ENCODE measurements at regions not wholly inside any gene's neighbourhood (a gene's known extent, or its start where the extent isn't known, plus 50 kb on each side); places are given as distances from the start of the nearest gene placed in this dataset.

- no peak for DNase-seq (ENCODE audit: extremely low read depth, low read depth)
- TF ChIP-seq, protein P1, sequence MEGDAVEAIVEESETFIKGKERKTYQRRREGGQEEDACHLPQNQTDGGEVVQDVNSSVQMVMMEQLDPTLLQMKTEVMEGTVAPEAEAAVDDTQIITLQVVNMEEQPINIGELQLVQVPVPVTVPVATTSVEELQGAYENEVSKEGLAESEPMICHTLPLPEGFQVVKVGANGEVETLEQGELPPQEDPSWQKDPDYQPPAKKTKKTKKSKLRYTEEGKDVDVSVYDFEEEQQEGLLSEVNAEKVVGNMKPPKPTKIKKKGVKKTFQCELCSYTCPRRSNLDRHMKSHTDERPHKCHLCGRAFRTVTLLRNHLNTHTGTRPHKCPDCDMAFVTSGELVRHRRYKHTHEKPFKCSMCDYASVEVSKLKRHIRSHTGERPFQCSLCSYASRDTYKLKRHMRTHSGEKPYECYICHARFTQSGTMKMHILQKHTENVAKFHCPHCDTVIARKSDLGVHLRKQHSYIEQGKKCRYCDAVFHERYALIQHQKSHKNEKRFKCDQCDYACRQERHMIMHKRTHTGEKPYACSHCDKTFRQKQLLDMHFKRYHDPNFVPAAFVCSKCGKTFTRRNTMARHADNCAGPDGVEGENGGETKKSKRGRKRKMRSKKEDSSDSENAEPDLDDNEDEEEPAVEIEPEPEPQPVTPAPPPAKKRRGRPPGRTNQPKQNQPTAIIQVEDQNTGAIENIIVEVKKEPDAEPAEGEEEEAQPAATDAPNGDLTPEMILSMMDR (IDR thresholded peaks at IDR 0.05; ENCODE audit: low read depth, low read length), result no peak
These were observed 483.0 kb downstream of the DHX35 start for GRCh38 chr20:39445095-39445494.

DNA sequence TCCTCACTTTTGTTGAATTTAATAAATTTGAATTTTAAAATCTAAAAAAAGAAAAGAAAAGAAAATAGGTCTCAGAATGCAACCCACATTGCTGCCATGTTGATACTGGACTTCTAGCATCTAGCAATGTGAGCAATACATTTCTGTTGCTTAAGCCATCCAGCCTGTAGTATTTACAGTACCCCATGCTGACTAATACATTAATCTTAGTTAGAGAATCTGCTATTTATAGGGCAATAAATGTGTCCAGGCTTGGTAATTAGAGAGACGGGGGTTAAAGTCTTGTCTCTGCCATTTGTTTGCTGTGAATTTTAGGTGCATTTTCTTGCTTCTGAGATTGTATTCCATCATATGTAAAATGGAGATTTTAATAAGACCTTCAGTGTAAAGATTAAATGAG lies 471.3 kb downstream of the DHX35 start:
- TF ChIP-seq, protein P1 (IDR thresholded peaks at IDR 0.05; ENCODE audit: low read depth, low read length), result no peak
- DNase-seq (ENCODE audit: extremely low read depth, low read depth), result no peak

DNA sequence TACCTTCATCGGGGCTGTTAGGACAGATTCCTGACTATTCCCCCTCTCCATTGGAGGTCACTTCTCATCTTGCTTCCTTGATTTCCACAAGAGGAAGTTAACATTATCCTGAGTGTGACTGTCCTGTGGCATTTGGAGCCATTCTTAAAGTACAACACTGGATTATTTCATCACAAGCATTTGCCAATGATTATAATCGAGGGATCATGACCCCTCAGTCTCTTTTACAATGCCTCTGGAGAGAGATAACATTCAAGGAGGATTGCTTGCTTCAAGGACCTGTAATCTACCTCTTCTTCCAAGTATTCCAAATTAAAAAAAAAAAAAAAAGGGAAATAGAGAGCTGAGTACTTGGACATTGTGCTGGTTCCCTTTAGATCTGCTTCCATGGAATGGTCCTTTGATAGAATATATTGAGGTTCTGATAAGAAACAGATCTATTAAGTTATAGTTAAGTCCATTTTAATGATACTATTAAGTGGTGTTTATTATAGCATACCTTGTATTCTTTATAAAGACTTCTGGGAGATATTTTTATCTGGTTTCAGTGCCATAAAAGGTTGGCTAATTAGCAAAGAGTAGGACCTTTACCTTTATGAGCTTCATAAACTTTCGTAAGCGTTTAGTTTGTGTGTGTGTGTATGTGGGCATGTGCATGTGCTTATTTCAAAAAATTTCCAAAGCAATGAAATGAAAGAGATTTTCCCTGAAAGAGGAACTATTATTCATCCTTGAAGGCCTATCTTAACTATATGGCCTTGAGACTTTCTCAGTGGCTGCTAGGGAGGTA lies 469.1 kb downstream of the DHX35 start:
- TF ChIP-seq, protein P1 (IDR thresholded peaks at IDR 0.05; ENCODE audit: low read depth, low read length), result no peak
- no peak for DNase-seq (ENCODE audit: extremely low read depth, low read depth)

DNA sequence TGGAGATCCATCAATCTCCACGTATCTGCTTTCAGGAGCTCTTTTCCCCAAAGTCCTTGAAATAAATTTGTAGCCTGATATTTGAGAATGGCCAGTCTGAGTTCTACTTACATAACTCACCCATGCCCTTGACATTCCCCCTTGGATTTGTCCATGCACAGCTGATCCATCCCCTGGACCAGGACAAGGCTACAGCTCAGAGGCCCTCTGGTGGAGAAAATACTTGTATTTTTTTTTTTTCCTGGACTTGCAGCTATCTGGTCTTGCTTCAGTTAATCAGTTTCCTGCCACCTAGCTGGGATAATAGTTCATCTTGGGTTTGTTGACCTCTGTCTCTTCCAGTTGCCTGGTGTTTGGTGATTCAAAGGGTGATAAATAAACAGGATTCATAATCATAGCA lies 467.6 kb downstream of the DHX35 start:
- DNase-seq (ENCODE audit: extremely low read depth, low read depth), result no peak
- TF ChIP-seq, protein P1 (IDR thresholded peaks at IDR 0.05; ENCODE audit: low read depth, low read length), result no peak

DNA sequence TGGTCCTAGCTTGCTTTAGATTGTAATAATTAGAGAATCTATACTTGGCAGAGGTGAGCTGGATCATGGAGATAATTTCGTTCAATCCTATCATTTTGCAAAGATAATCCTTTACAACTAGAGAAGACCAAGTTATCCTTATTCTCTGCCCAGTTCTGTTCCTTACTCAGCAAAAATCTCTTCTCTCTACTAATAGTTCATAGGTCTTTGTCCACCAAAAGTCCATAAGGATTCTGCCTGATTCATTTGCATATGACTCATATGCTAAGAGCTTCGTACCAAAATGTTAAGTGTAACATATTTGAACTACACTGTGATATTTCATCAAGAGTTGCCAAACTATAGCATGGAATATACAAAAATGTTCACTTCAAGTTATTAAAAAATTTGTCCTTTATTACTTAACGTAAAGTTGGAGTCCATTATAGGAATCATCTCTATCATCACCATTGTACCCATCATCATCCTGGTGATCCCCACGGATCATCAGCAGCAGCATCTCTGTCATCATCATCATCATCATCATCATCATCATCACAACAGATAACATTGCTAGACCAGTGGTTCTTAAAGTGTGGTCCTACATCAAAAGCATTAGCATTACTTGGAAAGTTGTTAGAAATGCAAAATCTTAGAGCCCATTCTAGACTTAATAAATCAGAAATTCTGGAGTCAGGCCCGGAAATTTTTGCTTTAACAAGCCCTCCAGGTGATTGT lies 463.0 kb downstream of the DHX35 start:
- DNase-seq (ENCODE audit: extremely low read depth, low read depth), result no peak
- TF ChIP-seq, protein P1 (IDR thresholded peaks at IDR 0.05; ENCODE audit: low read depth, low read length), result no peak

DNA sequence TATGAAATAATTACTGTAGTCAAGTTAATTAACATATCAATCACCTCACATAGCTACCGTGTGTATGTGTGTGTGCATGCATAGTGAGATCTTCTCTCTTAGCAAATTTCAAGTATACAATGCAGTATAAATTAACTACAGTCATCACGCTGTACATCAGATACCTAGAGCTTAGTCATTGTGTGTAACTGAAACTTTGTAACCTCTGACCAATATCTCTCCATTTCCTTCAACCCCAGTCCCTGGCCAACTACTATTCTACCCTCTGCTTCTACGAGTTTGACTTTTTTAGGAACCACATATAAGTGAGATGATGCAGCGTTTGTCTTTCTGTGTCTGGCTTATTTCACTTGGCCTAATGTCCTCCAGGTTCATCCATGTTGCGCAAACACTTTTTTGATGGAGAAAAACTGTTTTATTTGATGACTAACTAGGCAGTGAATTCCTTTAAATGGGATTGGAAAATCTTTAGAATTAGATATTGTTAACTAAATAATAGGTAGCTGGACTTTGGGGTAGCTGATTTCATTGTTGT lies 459.5 kb downstream of the DHX35 start:
- TF ChIP-seq, protein P1 (IDR thresholded peaks at IDR 0.05; ENCODE audit: low read depth, low read length), result no peak
- DNase-seq (ENCODE audit: extremely low read depth, low read depth), result no peak

DNA sequence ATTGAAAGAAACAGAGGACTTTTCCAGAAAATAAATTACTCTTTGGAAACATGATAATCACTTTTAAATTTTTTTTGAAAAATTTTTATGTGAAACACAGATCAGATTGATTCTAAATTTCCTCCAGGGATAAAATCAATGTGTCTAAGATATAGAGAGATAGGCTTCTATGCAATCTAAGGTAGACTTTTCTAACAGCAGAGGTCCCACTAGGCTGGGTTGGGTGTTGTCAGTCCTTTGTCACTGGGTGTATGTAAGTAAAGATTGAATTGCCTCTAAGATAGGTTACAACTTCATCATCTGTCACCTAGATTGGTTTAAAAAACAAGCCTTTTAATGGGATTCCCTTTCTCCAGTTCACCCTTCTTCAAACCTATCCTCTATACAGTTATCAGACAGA lies 449.9 kb downstream of the DHX35 start:
- no peak for DNase-seq (ENCODE audit: extremely low read depth, low read depth)
- TF ChIP-seq, protein P1 (IDR thresholded peaks at IDR 0.05; ENCODE audit: low read depth, low read length), result no peak
